GM12874 (cell line): ENCODE measurements at regions not wholly inside any gene's neighbourhood (a gene's known extent, or its start where the extent isn't known, plus 50 kb on each side); places are given as distances from the start of the nearest gene placed in this dataset.

Experiments
- CTCF ChIP-seq: IDR thresholded peaks from 2 replicates; pipeline ENCODE4 v1.5.1; 2011; ENCODE audit warnings: low read depth, mild to moderate bottlenecking, control low read depth, low read length, moderate library complexity; ENCODE audit not compliant: insufficient read depth

- TF ChIP-seq CTCF, result no peak
These were observed 124.3 kb upstream of the KLF6 start for GRCh38 chr10:3909339-3909738.

GRCh38 chr10:3908183-3908582 is 123.2 kb upstream of the KLF6 start:
- TF ChIP-seq CTCF, result no peak

- TF ChIP-seq CTCF, result no peak
These were observed 122.5 kb upstream of the KLF6 start for GRCh38 chr10:3907514-3907913.

GRCh38 chr10:3906511-3907111 is 121.6 kb upstream of the KLF6 start:
- TF ChIP-seq CTCF, result no peak

- TF ChIP-seq CTCF, result no peak
These were observed 119.5 kb upstream of the KLF6 start for GRCh38 chr10:3904419-3904960.

GRCh38 chr10:3902809-3903410 is 117.9 kb upstream of the KLF6 start:
- TF ChIP-seq CTCF, result no peak

- TF ChIP-seq CTCF, result no peak
These were observed 117.2 kb upstream of the KLF6 start for GRCh38 chr10:3902054-3902808.
